GM12878 (cell line): ENCODE measurements at regions not wholly inside any gene's neighbourhood (a gene's known extent, or its start where the extent isn't known, plus 50 kb on each side); places are given as distances from the start of the nearest gene placed in this dataset.

Source experiments
- ATAC-seq: fragments of 200-7000 bp; cut with Tn5 transposase; 3 replicates; pipeline ENCODE4 v1.9.1; 2020; ENCODE audit warnings: mild to moderate bottlenecking, moderate library complexity
- BruUV-seq: library from RNA; stranded (reverse); fragments of 400-500 nt; replicated peaks from 2 replicates; lab custom pipeline; 2021; lab: Mats Ljungman, UMichigan
- CTCF ChIA-PET: fragments of 300-600 bp; sonication (Branson Sonifier 250); formaldehyde crosslinking; extraction: SDS; loops from one replicate; lab custom pipeline; 2021; ENCODE audit warnings: inconsistent platforms; lab: Yijun Ruan, JAX
- POLR2A ChIA-PET: fragments of 350-600 bp; formaldehyde crosslinking; extraction: SDS; loops from one replicate; lab custom pipeline; 2021; ENCODE audit warnings: inconsistent platforms; lab: Charles Lee
- RAD21 ChIA-PET: fragments of 300-600 bp; sonication (Branson Sonifier 250); formaldehyde crosslinking; loops from one replicate; lab custom pipeline; 2023; ENCODE audit warnings: antibody characterized with exemption; ENCODE audit not compliant: unreplicated experiment; lab: Charles Lee
- SMC1A ChIA-PET: fragments of 300-600 bp; sonication (Branson Sonifier 250); formaldehyde crosslinking; loops from one replicate; lab custom pipeline; 2023; ENCODE audit not compliant: unreplicated experiment, uncharacterized antibody; lab: Charles Lee
- DNase-seq: peaks from one replicate; pipeline ENCODE4 v3.0.0-alpha.2; 2011; ENCODE audit warnings: low read depth, low spot score
- FAIRE-seq: peaks from 3 replicates; lab custom pipeline; 2011; peaks lifted over from hg19 to GRCh38; lab: Jason Lieb, UNC
- H2AFZ ChIP-seq: 2 replicates; pipeline ENCODE4 v1.6.0; 2011; ENCODE audit warnings: low read depth, low read length, control low read depth; ENCODE audit not compliant: control insufficient read depth
- H3K27ac ChIP-seq: 2 replicates; pipeline ENCODE4 v1.5.1; 2011; ENCODE audit warnings: control low read depth; ENCODE audit not compliant: control insufficient read depth, insufficient read depth
- H3K27me3 ChIP-seq, 2 experiments: replicated peaks in 1 of 2; 2 replicates each; pipeline versions ENCODE4 v1.6.0 to v1.6.1; 2011; ENCODE audit warnings: low read length in 1 of 2; ENCODE audit not compliant: control insufficient read depth in 2 of 2, insufficient read depth in 2 of 2
- H3K36me3 ChIP-seq, 2 experiments: 2 replicates each; pipeline ENCODE4 v1.5.1; 2011; ENCODE audit warnings: low read length in 1 of 2; ENCODE audit not compliant: control insufficient read depth in 2 of 2, insufficient read depth in 2 of 2
- H3K4me1 ChIP-seq: 2 replicates; pipeline ENCODE4 v1.6.1; 2011; ENCODE audit warnings: mild to moderate bottlenecking, low read length, moderate library complexity, mixed read lengths; ENCODE audit not compliant: control insufficient read depth, insufficient read depth
- H3K4me2 ChIP-seq: 2 replicates; pipeline ENCODE4 v1.6.0; 2011; ENCODE audit warnings: control low read depth; ENCODE audit not compliant: control insufficient read depth, insufficient read depth
- H3K4me3 ChIP-seq: fragments of 200-600 bp; sonication (generic); 2 replicates; pipeline ENCODE4 v1.5.1; 2016
- H3K79me2 ChIP-seq: 2 replicates; pipeline ENCODE4 v1.6.0; 2011; ENCODE audit warnings: low read length; ENCODE audit not compliant: control insufficient read depth, insufficient read depth
- H3K9ac ChIP-seq: 2 replicates; pipeline ENCODE4 v1.8.0; 2011; ENCODE audit warnings: low read length, control low read depth, mixed read lengths; ENCODE audit not compliant: control insufficient read depth, insufficient read depth
- H3K9me3 ChIP-seq: replicated peaks from 3 replicates; pipeline ENCODE4 v1.5.1; 2011; ENCODE audit warnings: mild to moderate bottlenecking, low read length; ENCODE audit not compliant: control insufficient read depth, insufficient read depth
- H4K20me1 ChIP-seq: 2 replicates; pipeline ENCODE4 v1.6.0; 2011; ENCODE audit not compliant: control insufficient read depth, insufficient read depth
- BACH1 ChIP-seq: fragments of 450-650 bp; IDR thresholded peaks from 2 replicates; pipeline ENCODE4 v1.6.1; 2017; ENCODE audit warnings: mild to moderate bottlenecking, borderline replicate concordance
- BMI1 ChIP-seq: fragments of 450-650 bp; IDR thresholded peaks from 2 replicates; pipeline ENCODE4 v1.6.1; 2016; ENCODE audit warnings: mild to moderate bottlenecking, moderate library complexity, borderline replicate concordance
- JUND ChIP-seq: IDR thresholded peaks from 2 replicates; pipeline ENCODE4 v1.6.1; 2012; ENCODE audit warnings: low read depth, mild to moderate bottlenecking, low read length, improper control_type of control experiment, moderate library complexity
- MEF2B ChIP-seq: fragments of 450-650 bp; IDR thresholded peaks from 2 replicates; pipeline ENCODE4 v1.6.1; 2018; ENCODE audit warnings: mild to moderate bottlenecking, moderate library complexity; ENCODE audit not compliant: partially characterized antibody, poor library complexity, severe bottlenecking
- MTA2 ChIP-seq: fragments of 450-650 bp; IDR thresholded peaks from 2 replicates; pipeline ENCODE4 v1.6.1; 2016; ENCODE audit warnings: low read depth, mild to moderate bottlenecking, moderate library complexity
- MTA3 ChIP-seq: IDR thresholded peaks from 2 replicates; pipeline ENCODE4 v1.6.1; 2012; ENCODE audit warnings: low read length, inconsistent platforms, borderline replicate concordance
- NFYA ChIP-seq: IDR thresholded peaks from 2 replicates; pipeline ENCODE4 v1.6.1; 2011; ENCODE audit warnings: low read depth, mild to moderate bottlenecking, low read length, improper control_type of control experiment, borderline replicate concordance
- NR2F1 ChIP-seq: fragments of 450-650 bp; conservative IDR thresholded peaks from 2 replicates; pipeline ENCODE4 v1.6.1; 2017; ENCODE audit warnings: mild to moderate bottlenecking
- RCOR1 ChIP-seq: conservative IDR thresholded peaks from 2 replicates; pipeline ENCODE4 v1.6.1; 2012; ENCODE audit warnings: low read depth, low read length, improper control_type of control experiment
- RELA ChIP-seq: fragments of 450-650 bp; IDR thresholded peaks from 2 replicates; pipeline ENCODE4 v1.8.0; 2014; ENCODE audit warnings: borderline replicate concordance; ENCODE audit not compliant: partially characterized antibody
- RFX5 ChIP-seq: IDR thresholded peaks from 2 replicates; pipeline ENCODE4 v1.6.1; 2011; ENCODE audit warnings: low read depth, low read length, improper control_type of control experiment
- SIN3A ChIP-seq: IDR thresholded peaks from 2 replicates; pipeline ENCODE4 v1.6.1; 2012; ENCODE audit warnings: low read depth, low read length, improper control_type of control experiment
- TBL1XR1 ChIP-seq: IDR thresholded peaks from 2 replicates; pipeline ENCODE4 v1.6.1; 2012; ENCODE audit warnings: low read depth, low read length, improper control_type of control experiment
- TCF12 ChIP-seq: IDR thresholded peaks from 2 replicates; pipeline ENCODE4 v1.6.1; 2011; ENCODE audit warnings: low read depth, mild to moderate bottlenecking, low read length
- YBX1 ChIP-seq: fragments of 450-650 bp; IDR thresholded peaks from 2 replicates; pipeline ENCODE4 v1.6.1; 2016; ENCODE audit warnings: antibody characterized with exemption
- ZBED1 ChIP-seq: IDR thresholded peaks from 2 replicates; pipeline ENCODE4 v1.6.1; 2016; ENCODE audit warnings: borderline replicate concordance
- ZNF274 ChIP-seq: IDR thresholded peaks from one replicate; pipeline ENCODE4 v1.8.0; 2011; ENCODE audit not compliant: insufficient read length, insufficient read depth
- ZNF592 ChIP-seq: fragments of 450-650 bp; IDR thresholded peaks from 2 replicates; pipeline ENCODE4 v1.6.1; 2017; ENCODE audit warnings: mild to moderate bottlenecking, moderate library complexity
- WGBS: methylation state at CpG from one replicate; pipeline ENCODE4 v1.1.6; 2016; ENCODE audit warnings: low lambda C conversion rate; ENCODE audit not compliant: insufficient replicate concordance, insufficient coverage; ENCODE audit errors: missing lambda C conversion rate; 5-methylcytosine and 5-hydroxymethylcytosine counted together
- in situ Hi-C: fragments of 300-500 bp; cut with MboI; formaldehyde crosslinking; loops from 9 replicates; pipeline ENCODE4 v1.14.3; 2018; ENCODE audit warnings: mixed read lengths
- intact Hi-C: fragments of 100-400 bp; cut with micrococcal nuclease; formaldehyde crosslinking; loops from one replicate; pipeline ENCODE4 v1.14.2; 2022; ENCODE audit not compliant: unreplicated experiment

DNA sequence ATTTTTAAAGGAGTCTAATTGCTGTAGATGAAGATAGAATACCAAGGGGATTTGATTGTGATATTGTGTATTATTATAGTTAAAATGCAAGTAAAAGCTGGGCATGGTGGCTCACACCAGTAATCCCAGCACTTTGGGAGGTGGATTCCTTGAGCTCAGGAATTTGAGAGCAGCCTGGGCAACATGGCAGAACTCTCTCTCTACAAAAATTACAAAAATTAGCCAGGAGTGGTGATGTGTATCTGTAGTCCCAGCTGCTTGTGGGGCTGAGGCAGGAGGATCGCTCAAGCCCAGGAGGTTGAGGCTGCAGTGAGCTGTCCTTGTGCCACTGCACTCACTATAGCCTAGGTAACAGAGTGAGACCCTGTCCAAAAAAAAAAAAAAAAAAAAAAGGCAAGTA lies 687.0 kb downstream of the NUP35 start:
- Histone ChIP-seq H3K4me3 (no peak overlapping the region), H3K36me3 (no peaks in the 10 kb centered on the region), H3K79me2 (no peaks in the 10 kb centered on the region), H3K27me3 (no peaks in the 10 kb centered on the region), H2AFZ (no peak overlapping the region), H3K4me1 (no peaks in the 10 kb centered on the region), H3K9ac (no peak overlapping the region), H4K20me1 (no peaks in the 10 kb centered on the region), H3K4me2 (no peak overlapping the region), H3K9me3 (no peaks in the 10 kb centered on the region), H3K27ac (no peak overlapping the region)
- ChIA-PET POLR2A (no interaction called here), RAD21 (no interaction called here), SMC1A (no interaction called here), CTCF (interaction anchor here (0.7 kb wide), 1 partner anchor 459 kb away, joined by 3 read pairs; no protein-coding TSS in a partner anchor)
- intact Hi-C loops (no loop called here), in situ Hi-C loops (no loop called here)
- WGBS, result 0% methylated on average over 1 of the region's 1 CpG
- no peak for DNase-seq
- BruUV-seq, result no TSS peak
- FAIRE-seq, result no peak
- no peak for ATAC-seq
- TF ChIP-seq TCF12 (no peak), RFX5 (no peak), MTA2 (no peak), JUND (no peak), ZBED1 (no peak), RELA (no peak)

DNA sequence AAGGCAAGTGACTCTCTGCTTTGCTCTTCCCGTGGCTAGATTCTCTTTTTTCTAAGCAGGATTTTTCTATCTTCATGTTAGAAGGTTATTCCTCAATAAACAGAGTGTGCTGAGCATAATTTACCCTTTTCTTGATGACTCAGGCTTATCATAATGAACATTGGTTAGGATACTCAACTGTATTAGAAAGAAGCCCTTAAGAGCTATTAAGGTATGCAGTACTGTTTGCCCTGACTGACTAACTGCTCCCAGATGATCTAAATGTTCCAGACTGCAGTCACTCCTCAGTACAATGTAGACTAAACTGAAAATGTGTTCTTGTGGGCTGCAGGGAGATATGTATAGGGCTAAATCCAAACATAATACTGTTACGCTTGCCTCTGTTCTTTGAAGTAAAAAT lies 687.8 kb downstream of the NUP35 start:
- intact Hi-C loops, result no loop called here
- POLR2A ChIA-PET, result no interaction called here
- Histone ChIP-seq H3K4me3 (no peak overlapping the region), H3K27me3 (no peaks in the 10 kb centered on the region), H3K4me1 (no peaks in the 10 kb centered on the region), H3K9me3 (no peaks in the 10 kb centered on the region), H3K4me2 (no peak overlapping the region), H3K79me2 (no peaks in the 10 kb centered on the region), H3K36me3 (no peaks in the 10 kb centered on the region), H4K20me1 (no peaks in the 10 kb centered on the region), H2AFZ (no peak overlapping the region), H3K9ac (no peak overlapping the region), H3K27ac (no peak overlapping the region)
- CTCF ChIA-PET, result no interaction called here
- SMC1A ChIA-PET, result no interaction called here
- in situ Hi-C loops, result no loop called here
- ATAC-seq (no peak), DNase-seq (no peak), FAIRE-seq (no peak)
- BruUV-seq, result no TSS peak
- 33% methylated on average over 2 of the region's 2 CpGs for WGBS
- RAD21 ChIA-PET, result no interaction called here
- TF ChIP-seq RCOR1, result no peak
- TF ChIP-seq ZNF274, result no peak
- no peak for TF ChIP-seq TBL1XR1
- no peak for TF ChIP-seq RELA
- TF ChIP-seq NFYA, result no peak
- TF ChIP-seq ZNF592, result no peak
- TF ChIP-seq MEF2B, result no peak
- no peak for TF ChIP-seq RFX5
- no peak for TF ChIP-seq NR2F1
- TF ChIP-seq YBX1, result no peak
- no peak for TF ChIP-seq BACH1
- no peak for TF ChIP-seq SIN3A
- no peak for TF ChIP-seq MTA3
- no peak for TF ChIP-seq BMI1
